T47D (cell line): ENCODE measurements at regions not wholly inside any gene's neighbourhood (a gene's known extent, or its start where the extent isn't known, plus 50 kb on each side); places are given as distances from the start of the nearest gene placed in this dataset.

Source experiments
- DNase-seq, 2 experiments: peaks; one replicate each; pipeline versions ENCODE4 v3.0.0 to v3.0.0-alpha.2; 2011 to 2012; ENCODE audit warnings: low read depth in 1 of 2, low spot score in 1 of 2
- JUND ChIP-seq: IDR thresholded peaks from 2 replicates; pipeline ENCODE4 v1.6.1; 2012; ENCODE audit warnings: low read depth
- in situ Hi-C: cut with HindIII; loops from 2 replicates; pipeline ENCODE4 v1.10.0; 2016; ENCODE audit warnings: low sequenced_read_pairs, low pct_unique_long_range_greater_than_20kb

- no peak for DNase-seq
- no peak for TF ChIP-seq JUND
- in situ Hi-C loops = no loop called here
Observed at GRCh38 chr5:164721656-164722055, 1216.2 kb downstream of the MAT2B start.

- no peak for TF ChIP-seq JUND
- in situ Hi-C loops = no loop called here
- DNase-seq = no peak
Observed at GRCh38 chr5:164722702-164723101, 1217.3 kb downstream of the MAT2B start.

GRCh38 chr5:164727012-164727411 lies 1221.6 kb downstream of the MAT2B start:
- no peak for TF ChIP-seq JUND
- no peak for DNase-seq
- in situ Hi-C loops = no loop called here

- DNase-seq = no peak
- TF ChIP-seq JUND = no peak
- in situ Hi-C loops = no loop called here
Observed at GRCh38 chr5:164728733-164729132, 1223.3 kb downstream of the MAT2B start.

GRCh38 chr5:164735334-164735733 lies 1229.9 kb downstream of the MAT2B start:
- in situ Hi-C loops = no loop called here
- DNase-seq = no peak
- no peak for TF ChIP-seq JUND

- in situ Hi-C loops = no loop called here
- DNase-seq = no peak
- TF ChIP-seq JUND = no peak
Observed at GRCh38 chr5:164741376-164741775, 1236.0 kb downstream of the MAT2B start.

- in situ Hi-C loops = no loop called here
- no peak for DNase-seq
- TF ChIP-seq JUND = no peak
Observed at GRCh38 chr5:164742025-164742424, 1236.6 kb downstream of the MAT2B start.

GRCh38 chr5:164746723-164747122 lies 1241.3 kb downstream of the MAT2B start:
- DNase-seq = no peak
- in situ Hi-C loops = no loop called here
- no peak for TF ChIP-seq JUND

GRCh38 chr5:164747371-164747770 lies 1242.0 kb downstream of the MAT2B start:
- no peak for TF ChIP-seq JUND
- in situ Hi-C loops = no loop called here
- no peak for DNase-seq

GRCh38 chr5:164748861-164749260 lies 1243.4 kb downstream of the MAT2B start:
- in situ Hi-C loops = no loop called here
- no peak for TF ChIP-seq JUND
- no peak for DNase-seq

- in situ Hi-C loops = no loop called here
- no peak for TF ChIP-seq JUND
- DNase-seq = no peak
Observed at GRCh38 chr5:164753434-164753833, 1248.0 kb downstream of the MAT2B start.

GRCh38 chr5:164763206-164763605 lies 1257.8 kb downstream of the MAT2B start:
- in situ Hi-C loops = no loop called here
- no peak for DNase-seq
- no peak for TF ChIP-seq JUND

- TF ChIP-seq JUND = no peak
- DNase-seq = no peak
- in situ Hi-C loops = no loop called here
Observed at GRCh38 chr5:164772122-164772521, 1266.7 kb downstream of the MAT2B start.

- in situ Hi-C loops = no loop called here
- TF ChIP-seq JUND = no peak
- no peak for DNase-seq
Observed at GRCh38 chr5:164784230-164784629, 1278.8 kb downstream of the MAT2B start.

GRCh38 chr5:164798110-164798509 lies 1292.7 kb downstream of the MAT2B start:
- no peak for TF ChIP-seq JUND
- no peak for DNase-seq
- in situ Hi-C loops = no loop called here
